ENCODE measurements at regions not wholly inside any gene's neighbourhood (a gene's known extent, or its start where the extent isn't known, plus 50 kb on each side); places are given as distances from the start of the nearest gene placed in this dataset.
"Not testable (repeated sequence)": the region's sequence is repeated elsewhere in the genome, so short reads cannot be mapped to it uniquely, and the experiment has no call there.

- DNase-seq (ENCODE audit: extremely low read depth, low read depth) = no peak
- TF ChIP-seq CTCF (IDR thresholded peaks at IDR 0.05; ENCODE audit: low read depth, low read length, missing control alignments) = no peak
- no peak overlapping the region for H3K4me3 ChIP-seq (replicated peaks; ENCODE audit: low read depth, low read length)
Observed at GRCh38 chr6:154623391-154623790, 109.8 kb upstream of the SCAF8 start.

GRCh38 chr6:154624038-154624599, 109.1 kb upstream of the SCAF8 start:
- no peak overlapping the region for H3K4me3 ChIP-seq (replicated peaks; ENCODE audit: low read depth, low read length)

GRCh38 chr6:154624727-154625126, 108.5 kb upstream of the SCAF8 start:
- H3K4me3 ChIP-seq (replicated peaks; ENCODE audit: low read depth, low read length); DNase-seq (ENCODE audit: extremely low read depth, low read depth): not testable (repeated sequence)

More at GRCh38 chr6:154624038-154624599, 109.1 kb upstream of the SCAF8 start:
- TF ChIP-seq CTCF (IDR thresholded peaks at IDR 0.05; ENCODE audit: low read depth, low read length, missing control alignments) = no peak
- DNase-seq (ENCODE audit: extremely low read depth, low read depth) = no peak

GRCh38 chr6:154625721-154626120, 107.5 kb upstream of the SCAF8 start:
- H3K4me3 ChIP-seq (replicated peaks; ENCODE audit: low read depth, low read length) = no peak overlapping the region
- TF ChIP-seq CTCF (IDR thresholded peaks at IDR 0.05; ENCODE audit: low read depth, low read length, missing control alignments) = no peak
- DNase-seq (ENCODE audit: extremely low read depth, low read depth) = no peak

GRCh38 chr6:154629127-154629526, 104.1 kb upstream of the SCAF8 start:
- DNase-seq (ENCODE audit: extremely low read depth, low read depth) = no peak
- H3K4me3 ChIP-seq (replicated peaks; ENCODE audit: low read depth, low read length) = no peak overlapping the region
- no peak for TF ChIP-seq CTCF (IDR thresholded peaks at IDR 0.05; ENCODE audit: low read depth, low read length, missing control alignments)

GRCh38 chr6:154632119-154632518, 101.1 kb upstream of the SCAF8 start:
- H3K4me3 ChIP-seq (replicated peaks; ENCODE audit: low read depth, low read length) = no peak overlapping the region
- no peak for DNase-seq (ENCODE audit: extremely low read depth, low read depth)
- TF ChIP-seq CTCF (IDR thresholded peaks at IDR 0.05; ENCODE audit: low read depth, low read length, missing control alignments) = no peak

- H3K4me3 ChIP-seq (replicated peaks; ENCODE audit: low read depth, low read length) = no peak overlapping the region
- no peak for DNase-seq (ENCODE audit: extremely low read depth, low read depth)
- TF ChIP-seq CTCF (IDR thresholded peaks at IDR 0.05; ENCODE audit: low read depth, low read length, missing control alignments) = no peak
Observed at GRCh38 chr6:154637392-154637791, 95.8 kb upstream of the SCAF8 start.
